Germinal center (tissue), 1 donor: ENCODE measurements at regions not wholly inside any gene's neighbourhood (a gene's known extent, or its start where the extent isn't known, plus 50 kb on each side); places are given as distances from the start of the nearest gene placed in this dataset.
"Not testable (repeated sequence)": the region's sequence is repeated elsewhere in the genome, so short reads cannot be mapped to it uniquely, and the experiment has no call there.

Experiments
- DNase-seq: peaks from one replicate; pipeline ENCODE4 v3.0.0; 2012; ENCODE audit warnings: mixed read lengths, low spot score

- DNase-seq, result no peak
Measured at GRCh38 chr17:79560527-79560926, 50.3 kb downstream of the RBFOX3 start.

GRCh38 chr17:79559111-79559887 is 51.6 kb downstream of the RBFOX3 start:
- no peak for DNase-seq

- DNase-seq, result no peak
Measured at GRCh38 chr17:79558091-79558900, 52.6 kb downstream of the RBFOX3 start.

- no peak for DNase-seq
Measured at GRCh38 chr17:79557276-79558090, 53.4 kb downstream of the RBFOX3 start.

GRCh38 chr17:79556271-79556670 is 54.6 kb downstream of the RBFOX3 start:
- DNase-seq, result no peak

GRCh38 chr17:79555543-79555942 is 55.3 kb downstream of the RBFOX3 start:
- DNase-seq, result no peak

GRCh38 chr17:79554346-79554745 is 56.5 kb downstream of the RBFOX3 start:
- DNase-seq, result not testable (repeated sequence)

- DNase-seq, result no peak
Measured at GRCh38 chr17:79552824-79553223, 58.0 kb downstream of the RBFOX3 start.

GRCh38 chr17:79552405-79552804 is 58.4 kb downstream of the RBFOX3 start:
- DNase-seq, result no peak

GRCh38 chr17:79549141-79549915 is 61.5 kb downstream of the RBFOX3 start:
- no peak for DNase-seq

GRCh38 chr17:79548116-79548515 is 62.7 kb downstream of the RBFOX3 start:
- no peak for DNase-seq

GRCh38 chr17:79547586-79547985 is 63.3 kb downstream of the RBFOX3 start:
- no peak for DNase-seq

- not testable (repeated sequence) for DNase-seq
Measured at GRCh38 chr17:79547171-79547570, 63.7 kb downstream of the RBFOX3 start.

GRCh38 chr17:79546386-79546785 is 64.5 kb downstream of the RBFOX3 start:
- no peak for DNase-seq

- no peak for DNase-seq
Measured at GRCh38 chr17:79545251-79546005, 65.4 kb downstream of the RBFOX3 start.

GRCh38 chr17:79544142-79544914 is 66.5 kb downstream of the RBFOX3 start:
- DNase-seq, result no peak

- no peak for DNase-seq
Measured at GRCh38 chr17:79543531-79543930, 67.3 kb downstream of the RBFOX3 start.

GRCh38 chr17:79542718-79543117 is 68.1 kb downstream of the RBFOX3 start:
- no peak for DNase-seq

GRCh38 chr17:79541056-79541850 is 69.6 kb downstream of the RBFOX3 start:
- DNase-seq, result no peak
